T-helper 2 cell (primary cell): ENCODE measurements at regions not wholly inside any gene's neighbourhood (a gene's known extent, or its start where the extent isn't known, plus 50 kb on each side); places are given as distances from the start of the nearest gene placed in this dataset.

Experiments
- DNase-seq, 5 experiments: peaks; one replicate each; pipeline versions ENCODE4 v3.0.0 to v3.0.0-alpha.2; 2012 to 2022

GRCh38 chr15:100784493-100785180, 95.0 kb upstream of the ALDH1A3 start:
- no peak for DNase-seq

GRCh38 chr15:100785181-100786138, 94.2 kb upstream of the ALDH1A3 start:
- no peak for DNase-seq

GRCh38 chr15:100786139-100786531, 93.5 kb upstream of the ALDH1A3 start:
- no peak for DNase-seq

- DNase-seq, result no peak
These were observed 92.6 kb upstream of the ALDH1A3 start for GRCh38 chr15:100786901-100787566.

GRCh38 chr15:100787567-100788417, 91.8 kb upstream of the ALDH1A3 start:
- no peak for DNase-seq

GRCh38 chr15:100788418-100789105, 91.1 kb upstream of the ALDH1A3 start:
- DNase-seq, result no peak

- no peak for DNase-seq
These were observed 88.8 kb upstream of the ALDH1A3 start for GRCh38 chr15:100790786-100791265.

- no peak for DNase-seq
These were observed 85.6 kb upstream of the ALDH1A3 start for GRCh38 chr15:100794008-100794407.

GRCh38 chr15:100801256-100801900, 78.3 kb upstream of the ALDH1A3 start:
- DNase-seq, result no peak

GRCh38 chr15:100802421-100803170, 77.0 kb upstream of the ALDH1A3 start:
- DNase-seq, result no peak

- DNase-seq, result no peak
These were observed 76.5 kb upstream of the ALDH1A3 start for GRCh38 chr15:100803171-100803440.

GRCh38 chr15:100806157-100806556, 73.5 kb upstream of the ALDH1A3 start:
- peak in 1 of 5 experiments; percentile 8 for DNase-seq

GRCh38 chr15:100807028-100807427, 72.6 kb upstream of the ALDH1A3 start:
- DNase-seq, result no peak

- DNase-seq, result no peak
These were observed 70.9 kb upstream of the ALDH1A3 start for GRCh38 chr15:100808691-100809090.

- no peak for DNase-seq
These were observed 70.5 kb upstream of the ALDH1A3 start for GRCh38 chr15:100809151-100809550.

- DNase-seq, result no peak
These were observed 70.0 kb upstream of the ALDH1A3 start for GRCh38 chr15:100809587-100809986.

GRCh38 chr15:100810229-100810628, 69.4 kb upstream of the ALDH1A3 start:
- DNase-seq, result no peak

- DNase-seq, result no peak
These were observed 68.8 kb upstream of the ALDH1A3 start for GRCh38 chr15:100810831-100811230.

- DNase-seq, result no peak
These were observed 66.8 kb upstream of the ALDH1A3 start for GRCh38 chr15:100812802-100813201.

GRCh38 chr15:100818927-100819326, 60.7 kb upstream of the ALDH1A3 start:
- DNase-seq, result no peak

GRCh38 chr15:100820528-100820927, 59.1 kb upstream of the ALDH1A3 start:
- no peak for DNase-seq
